ENCODE measurements at regions not wholly inside any gene's neighbourhood (a gene's known extent, or its start where the extent isn't known, plus 50 kb on each side); places are given as distances from the start of the nearest gene placed in this dataset.

- H3K4me3 Mint-ChIP-seq, result no peak overlapping the region
- H3K27ac Mint-ChIP-seq, result no peak overlapping the region
- H3K27me3 Mint-ChIP-seq (ENCODE audit: low read depth in 3 of 3), result peaks cover 4 to 9% (median 7%) of the 10 kb centered on the region in 3 donors
- H3K9me3 Mint-ChIP-seq, result no peaks in the 10 kb centered on the region
- H3K4me1 Mint-ChIP-seq, result no peaks in the 10 kb centered on the region
- H3K36me3 Mint-ChIP-seq, result no peaks in the 10 kb centered on the region
- peak in 2 of 3 donors; percentile 3 to 5 for DNase-seq
Observed at GRCh38 chr4:36394352-36394903, 113.0 kb downstream of the DTHD1 start.

GRCh38 chr4:36399762-36400353 is 118.4 kb downstream of the DTHD1 start:
- Mint-ChIP-seq H3K9me3 (no peaks in the 10 kb centered on the region), H3K4me3 (no peak overlapping the region), H3K27me3 (ENCODE audit: low read depth in 3 of 3) (peaks cover 0 to 9% (median 5%) of the 10 kb centered on the region in 3 donors), H3K27ac (no peak overlapping the region), H3K36me3 (no peaks in the 10 kb centered on the region), H3K4me1 (no peaks in the 10 kb centered on the region)
- peak; percentile 43 to 53 (median 45) for DNase-seq

GRCh38 chr4:36402008-36402758 is 120.8 kb downstream of the DTHD1 start:
- H3K27me3 Mint-ChIP-seq (ENCODE audit: low read depth in 3 of 3), result peaks cover 0 to 9% (median 7%) of the 10 kb centered on the region in 3 donors
- no peaks in the 10 kb centered on the region for H3K4me1 Mint-ChIP-seq
- H3K9me3 Mint-ChIP-seq, result no peaks in the 10 kb centered on the region
- no peak overlapping the region for H3K27ac Mint-ChIP-seq
- H3K4me3 Mint-ChIP-seq, result no peak overlapping the region
- no peak for DNase-seq
- H3K36me3 Mint-ChIP-seq, result no peaks in the 10 kb centered on the region

GRCh38 chr4:36411338-36411737 is 129.9 kb downstream of the DTHD1 start:
- Mint-ChIP-seq H3K4me1 (no peaks in the 10 kb centered on the region), H3K27ac (no peak overlapping the region), H3K9me3 (no peaks in the 10 kb centered on the region), H3K4me3 (no peak overlapping the region), H3K36me3 (no peaks in the 10 kb centered on the region), H3K27me3 (ENCODE audit: low read depth in 3 of 3) (peaks cover 0 to 9% (median 8%) of the 10 kb centered on the region in 3 donors)
- DNase-seq, result no peak

GRCh38 chr4:36414248-36414647 is 132.8 kb downstream of the DTHD1 start:
- Mint-ChIP-seq H3K36me3 (no peaks in the 10 kb centered on the region), H3K4me3 (no peak overlapping the region), H3K27me3 (ENCODE audit: low read depth in 3 of 3) (peaks cover 10 to 13% (median 10%) of the 10 kb centered on the region in 3 donors), H3K27ac (no peak overlapping the region), H3K4me1 (no peaks in the 10 kb centered on the region), H3K9me3 (peaks cover 0 to 2% (median 0%) of the 10 kb centered on the region in 6 donors)
- no peak for DNase-seq

GRCh38 chr4:36417146-36417545 is 135.7 kb downstream of the DTHD1 start:
- H3K9me3 Mint-ChIP-seq, result peaks cover 0 to 2% (median 0%) of the 10 kb centered on the region in 6 donors
- H3K4me3 Mint-ChIP-seq, result no peak overlapping the region
- peaks cover 6 to 17% (median 7%) of the 10 kb centered on the region in 3 donors for H3K27me3 Mint-ChIP-seq (ENCODE audit: low read depth in 3 of 3)

GRCh38 chr4:36420111-36420679 is 138.8 kb downstream of the DTHD1 start:
- Mint-ChIP-seq H3K27me3 (ENCODE audit: low read depth in 3 of 3) (peaks cover 3 to 17% (median 7%) of the 10 kb centered on the region in 3 donors), H3K27ac (no peak overlapping the region), H3K4me3 (no peak overlapping the region), H3K4me1 (no peaks in the 10 kb centered on the region), H3K9me3 (peaks cover 0 to 2% (median 0%) of the 10 kb centered on the region in 6 donors), H3K36me3 (no peaks in the 10 kb centered on the region)
- DNase-seq, result no peak

More at GRCh38 chr4:36417146-36417545, 135.7 kb downstream of the DTHD1 start:
- DNase-seq, result no peak
- H3K4me1 Mint-ChIP-seq, result no peaks in the 10 kb centered on the region
- no peaks in the 10 kb centered on the region for H3K36me3 Mint-ChIP-seq
- H3K27ac Mint-ChIP-seq, result no peak overlapping the region

GRCh38 chr4:36422607-36423006 is 141.2 kb downstream of the DTHD1 start:
- Mint-ChIP-seq H3K27me3 (ENCODE audit: low read depth in 3 of 3) (peaks cover 0 to 8% (median 4%) of the 10 kb centered on the region in 3 donors), H3K9me3 (peaks cover 0 to 2% (median 0%) of the 10 kb centered on the region in 6 donors), H3K36me3 (no peaks in the 10 kb centered on the region)

GRCh38 chr4:36426741-36427140 is 145.3 kb downstream of the DTHD1 start:
- DNase-seq, result no peak
- H3K27ac Mint-ChIP-seq, result no peak overlapping the region
- H3K4me1 Mint-ChIP-seq, result no peaks in the 10 kb centered on the region
- no peaks in the 10 kb centered on the region for H3K36me3 Mint-ChIP-seq
- H3K27me3 Mint-ChIP-seq (ENCODE audit: low read depth in 3 of 3), result peaks cover 3 to 6% (median 5%) of the 10 kb centered on the region in 3 donors
- H3K4me3 Mint-ChIP-seq, result no peak overlapping the region
- H3K9me3 Mint-ChIP-seq, result no peaks in the 10 kb centered on the region

More at GRCh38 chr4:36422607-36423006, 141.2 kb downstream of the DTHD1 start:
- DNase-seq, result no peak
- Mint-ChIP-seq H3K27ac (no peak overlapping the region), H3K4me1 (no peaks in the 10 kb centered on the region), H3K4me3 (no peak overlapping the region)

GRCh38 chr4:36427696-36428095 is 146.3 kb downstream of the DTHD1 start:
- H3K27ac Mint-ChIP-seq, result no peak overlapping the region
- no peak for DNase-seq
- no peaks in the 10 kb centered on the region for H3K36me3 Mint-ChIP-seq
- no peak overlapping the region for H3K4me3 Mint-ChIP-seq
- H3K27me3 Mint-ChIP-seq (ENCODE audit: low read depth in 3 of 3), result peaks cover 3 to 6% (median 5%) of the 10 kb centered on the region in 3 donors
- H3K9me3 Mint-ChIP-seq, result no peaks in the 10 kb centered on the region
- H3K4me1 Mint-ChIP-seq, result no peaks in the 10 kb centered on the region

GRCh38 chr4:36432586-36432985 is 151.2 kb downstream of the DTHD1 start:
- DNase-seq, result no peak

GRCh38 chr4:36439556-36439955 is 158.1 kb downstream of the DTHD1 start:
- H3K9me3 Mint-ChIP-seq, result peaks cover 0 to 25% (median 14%) of the 10 kb centered on the region in 6 donors
- peaks cover 5 to 10% (median 6%) of the 10 kb centered on the region in 3 donors for H3K27me3 Mint-ChIP-seq (ENCODE audit: low read depth in 3 of 3)
- H3K36me3 Mint-ChIP-seq, result peaks cover 0 to 4% (median 0%) of the 10 kb centered on the region in 3 donors
- H3K27ac Mint-ChIP-seq, result no peak overlapping the region
- no peak for DNase-seq
- H3K4me3 Mint-ChIP-seq, result no peak overlapping the region
- no peaks in the 10 kb centered on the region for H3K4me1 Mint-ChIP-seq

More at GRCh38 chr4:36432586-36432985, 151.2 kb downstream of the DTHD1 start:
- no peaks in the 10 kb centered on the region for H3K36me3 Mint-ChIP-seq
- H3K27me3 Mint-ChIP-seq (ENCODE audit: low read depth in 3 of 3), result peaks cover 7 to 12% (median 8%) of the 10 kb centered on the region in 3 donors
- H3K4me1 Mint-ChIP-seq, result no peaks in the 10 kb centered on the region
- no peak overlapping the region for H3K27ac Mint-ChIP-seq
- peaks cover 0 to 21% (median 12%) of the 10 kb centered on the region in 6 donors for H3K9me3 Mint-ChIP-seq
- H3K4me3 Mint-ChIP-seq, result no peak overlapping the region

GRCh38 chr4:36445480-36445879 is 164.1 kb downstream of the DTHD1 start:
- H3K4me3 Mint-ChIP-seq, result no peak overlapping the region
- peaks cover 0 to 1% (median 0%) of the 10 kb centered on the region in 6 donors for H3K9me3 Mint-ChIP-seq
- no peak overlapping the region for H3K27ac Mint-ChIP-seq

GRCh38 chr4:36446275-36446674 is 164.9 kb downstream of the DTHD1 start:
- peaks cover 3 to 11% (median 6%) of the 10 kb centered on the region in 3 donors for H3K27me3 Mint-ChIP-seq (ENCODE audit: low read depth in 3 of 3)
- no peak overlapping the region for H3K27ac Mint-ChIP-seq
- peaks cover 0 to 1% (median 0%) of the 10 kb centered on the region in 6 donors for H3K9me3 Mint-ChIP-seq
- DNase-seq, result no peak
- no peaks in the 10 kb centered on the region for H3K36me3 Mint-ChIP-seq
- no peak overlapping the region for H3K4me3 Mint-ChIP-seq
- no peaks in the 10 kb centered on the region for H3K4me1 Mint-ChIP-seq

More at GRCh38 chr4:36445480-36445879, 164.1 kb downstream of the DTHD1 start:
- Mint-ChIP-seq H3K36me3 (no peaks in the 10 kb centered on the region), H3K27me3 (ENCODE audit: low read depth in 3 of 3) (peaks cover 3 to 11% (median 9%) of the 10 kb centered on the region in 3 donors), H3K4me1 (no peaks in the 10 kb centered on the region)
- DNase-seq, result no peak

Data from immature natural killer cell (primary cell).